Endodermal cell (in vitro differentiated cells): ENCODE measurements at regions not wholly inside any gene's neighbourhood (a gene's known extent, or its start where the extent isn't known, plus 50 kb on each side); places are given as distances from the start of the nearest gene placed in this dataset.

Experiments
- DNase-seq: peaks from one replicate; pipeline ENCODE4 v3.0.0-alpha.2; 2017
- H3K27ac ChIP-seq: 2 replicates; pipeline ENCODE4 v1.5.1; 2013; ENCODE audit warnings: mild to moderate bottlenecking, low read depth, low read length, moderate library complexity
- H3K27me3 ChIP-seq: 2 replicates; pipeline ENCODE4 v1.6.1; 2013; ENCODE audit warnings: mild to moderate bottlenecking, low read length, moderate library complexity; ENCODE audit not compliant: insufficient read depth, control insufficient read depth, poor library complexity, severe bottlenecking
- H3K36me3 ChIP-seq: 2 replicates; pipeline ENCODE4 v1.7.0; 2013; ENCODE audit warnings: mild to moderate bottlenecking, low read length, moderate library complexity; ENCODE audit not compliant: control insufficient read depth, insufficient read depth
- H3K4me1 ChIP-seq: one replicate; pipeline ENCODE4 v1.7.0; 2013; ENCODE audit warnings: low read length; ENCODE audit not compliant: control insufficient read depth, insufficient read depth
- H3K4me3 ChIP-seq: 2 replicates; pipeline ENCODE4 v1.5.1; 2013; ENCODE audit warnings: mild to moderate bottlenecking, low read length, moderate library complexity
- H3K9ac ChIP-seq: 2 replicates; pipeline ENCODE4 v1.6.1; 2013; ENCODE audit warnings: mild to moderate bottlenecking, low read length, moderate library complexity; ENCODE audit not compliant: poor library complexity, severe bottlenecking; ENCODE audit errors: extremely low read depth
- H3K9me3 ChIP-seq: 2 replicates; pipeline ENCODE4 v1.6.1; 2013; ENCODE audit warnings: mild to moderate bottlenecking, low read length, moderate library complexity; ENCODE audit not compliant: control insufficient read depth
- H3K27ac Mint-ChIP-seq: 2 replicates; pipeline ENCODE4 v1.8.0; 2020; ENCODE audit warnings: mixed read lengths
- H3K27me3 Mint-ChIP-seq: 2 replicates; pipeline ENCODE4 v1.8.0; 2021; ENCODE audit warnings: mild to moderate bottlenecking, mixed read lengths; ENCODE audit not compliant: insufficient read depth
- H3K36me3 Mint-ChIP-seq: 2 replicates; pipeline ENCODE4 v1.8.0; 2020; ENCODE audit warnings: low read depth, mixed read lengths
- H3K4me1 Mint-ChIP-seq: 2 replicates; pipeline ENCODE4 v1.8.0; 2020; ENCODE audit warnings: mixed read lengths
- H3K4me3 Mint-ChIP-seq: 2 replicates; pipeline ENCODE4 v1.8.0; 2020; ENCODE audit warnings: mild to moderate bottlenecking, moderate library complexity, mixed read lengths
- H3K9me3 Mint-ChIP-seq: 2 replicates; pipeline ENCODE4 v1.8.0; 2020; ENCODE audit warnings: mild to moderate bottlenecking, mixed read lengths
- CTCF ChIP-seq: fragments of 200-600 bp; sonication (generic); conservative IDR thresholded peaks from 2 replicates; pipeline ENCODE4 v1.5.0; 2021; ENCODE audit warnings: antibody characterized with exemption, mild to moderate bottlenecking
- WGBS, 2 experiments: methylation state at CpG; one replicate each; pipeline versions ENCODE4 v1.1.5 to v1.1.7; 2013; ENCODE audit warnings: missing lambda C conversion rate in 2 of 2, mixed read lengths in 1 of 2; ENCODE audit not compliant: insufficient coverage in 1 of 2, insufficient read length in 1 of 2; 5-methylcytosine and 5-hydroxymethylcytosine counted together

DNA sequence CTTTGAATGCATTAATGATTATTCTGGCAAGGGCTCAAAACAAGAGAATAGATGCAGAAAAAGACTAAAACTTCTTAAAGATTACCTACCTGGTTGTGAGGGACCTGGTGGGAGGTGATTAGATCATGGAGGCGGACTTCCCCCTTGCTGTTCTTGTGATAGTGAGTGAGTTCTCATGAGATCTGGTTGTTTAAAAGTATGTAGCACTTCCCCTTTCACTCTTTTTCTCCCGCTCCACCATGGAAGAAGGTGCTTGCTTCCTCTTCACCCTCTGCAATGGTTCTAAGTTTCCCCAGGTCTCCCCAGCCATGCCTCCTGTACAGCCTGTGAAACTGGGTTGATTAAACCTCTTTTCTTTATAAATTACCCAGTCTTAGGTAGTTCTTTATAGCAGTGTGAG, 226.6 kb downstream of the ARHGAP12 start:
- no peak for DNase-seq
- Histone ChIP-seq H3K9me3 (peaks cover 36% of the 10 kb centered on the region), H3K27me3 (no peaks in the 10 kb centered on the region), H3K36me3 (no peaks in the 10 kb centered on the region), H3K4me1 (peaks cover 3% of the 10 kb centered on the region), H3K9ac (no peak overlapping the region), H3K4me3 (no peak overlapping the region), H3K27ac (no peak overlapping the region)
- H3K4me3 Mint-ChIP-seq: no peak overlapping the region
- WGBS, 2 experiments: 90% methylated on average over 2 of the region's 2 CpGs; no CpG with 5 or more reads in 1 of the 2 experiments
- H3K27me3 Mint-ChIP-seq: peaks cover 5% of the 10 kb centered on the region
- H3K4me1 Mint-ChIP-seq: peaks cover 17% of the 10 kb centered on the region
- peaks cover 19% of the 10 kb centered on the region for H3K36me3 Mint-ChIP-seq
- peaks cover 54% of the 10 kb centered on the region for H3K9me3 Mint-ChIP-seq
- TF ChIP-seq CTCF: no peak
- H3K27ac Mint-ChIP-seq: no peak overlapping the region

GRCh38 chr10:31701546-31701945, 227.1 kb downstream of the ARHGAP12 start:
- peaks cover 36% of the 10 kb centered on the region for H3K9me3 ChIP-seq
- Mint-ChIP-seq H3K4me3 (no peak overlapping the region), H3K27me3 (peaks cover 5% of the 10 kb centered on the region), H3K27ac (no peak overlapping the region), H3K36me3 (peaks cover 17% of the 10 kb centered on the region), H3K4me1 (peaks cover 15% of the 10 kb centered on the region), H3K9me3 (peaks cover 51% of the 10 kb centered on the region)
- no peak overlapping the region for H3K4me3 ChIP-seq
- H3K27me3 ChIP-seq: no peaks in the 10 kb centered on the region
- H3K4me1 ChIP-seq: no peaks in the 10 kb centered on the region
- H3K27ac ChIP-seq: no peak overlapping the region
- no peak overlapping the region for H3K9ac ChIP-seq
- no peak for TF ChIP-seq CTCF
- no peak for DNase-seq
- H3K36me3 ChIP-seq: no peaks in the 10 kb centered on the region
- WGBS, 2 experiments: 83 to 88% methylated on average over 1 to 5 of the region's 5 CpGs

DNA sequence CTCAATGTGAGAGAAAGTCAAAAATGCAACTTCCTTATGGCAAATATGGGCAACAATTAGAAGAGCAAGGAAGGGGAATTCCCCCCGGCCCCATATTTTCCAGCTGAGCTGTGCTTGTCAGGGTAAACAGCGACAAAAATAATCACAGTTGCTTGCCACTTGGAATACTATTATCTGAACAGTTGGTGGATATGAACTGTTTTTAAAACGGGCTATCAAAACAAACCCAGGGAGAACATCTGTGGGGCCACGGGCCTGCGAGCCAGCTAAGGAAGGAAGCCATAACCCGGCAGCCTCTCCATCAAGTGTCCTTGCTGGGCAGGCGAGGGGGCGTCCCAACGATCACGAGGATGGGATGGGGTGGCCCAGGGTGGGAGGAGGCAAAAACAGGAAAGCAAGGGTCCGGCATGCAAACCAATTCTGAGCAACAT, 228.4 kb downstream of the ARHGAP12 start:
- Histone ChIP-seq H3K27me3 (no peaks in the 10 kb centered on the region), H3K27ac (no peak overlapping the region), H3K4me1 (no peaks in the 10 kb centered on the region), H3K9me3 (peaks cover 32% of the 10 kb centered on the region), H3K36me3 (no peaks in the 10 kb centered on the region), H3K4me3 (no peak overlapping the region), H3K9ac (no peak overlapping the region)
- TF ChIP-seq CTCF: no peak
- Mint-ChIP-seq H3K9me3 (peaks cover 41% of the 10 kb centered on the region), H3K4me3 (no peak overlapping the region), H3K27me3 (peaks cover 2% of the 10 kb centered on the region), H3K4me1 (peaks cover 11% of the 10 kb centered on the region), H3K27ac (no peak overlapping the region), H3K36me3 (peaks cover 15% of the 10 kb centered on the region)
- DNase-seq: no peak
- WGBS, 2 experiments: 93 to 95% methylated on average over 6 to 11 of the region's 11 CpGs
